Neural cell (in vitro differentiated cells): ENCODE measurements at regions not wholly inside any gene's neighbourhood (a gene's known extent, or its start where the extent isn't known, plus 50 kb on each side); places are given as distances from the start of the nearest gene placed in this dataset.

Source experiments
- H2AFZ ChIP-seq: fragments of 200-600, 300-800 bp; sonication (generic), shearing (Covaris generic); 2 replicates; pipeline ENCODE4 v1.6.0; 2014; ENCODE audit warnings: low read depth, mild to moderate bottlenecking, antibody characterized with exemption, low read length, moderate library complexity
- H3F3A ChIP-seq: fragments of 200-600 bp; shearing (Covaris generic); 2 replicates; pipeline ENCODE4 v1.6.1; 2016; ENCODE audit warnings: mild to moderate bottlenecking, moderate library complexity, mixed read lengths, antibody characterized with exemption, low read length; ENCODE audit not compliant: insufficient read depth, poor library complexity, severe bottlenecking
- H3K27ac ChIP-seq: fragments of 200-600, 300-800 bp; sonication (generic), shearing (Covaris generic); 2 replicates; pipeline ENCODE4 v1.5.1; 2014; ENCODE audit warnings: mild to moderate bottlenecking, low read length, moderate library complexity
- H3K27me3 ChIP-seq: fragments of 300-800, 200-600 bp; sonication (generic), shearing (Covaris generic); 2 replicates; pipeline ENCODE4 v1.6.0; 2014; ENCODE audit warnings: mild to moderate bottlenecking, low read depth, low read length, moderate library complexity; ENCODE audit not compliant: insufficient read depth
- H3K36me3 ChIP-seq: fragments of 300-800, 200-600 bp; sonication (generic), shearing (Covaris generic); 2 replicates; pipeline ENCODE4 v1.5.1; 2014; ENCODE audit warnings: mild to moderate bottlenecking, antibody characterized with exemption, low read length, moderate library complexity; ENCODE audit not compliant: insufficient read depth
- H3K4me2 ChIP-seq: fragments of 300-800, 200-600 bp; sonication (generic), shearing (Covaris generic); 2 replicates; pipeline ENCODE4 v1.6.0; 2014; ENCODE audit warnings: mild to moderate bottlenecking, low read length
- H3K4me3 ChIP-seq: fragments of 300-800, 200-600 bp; sonication (generic), shearing (Covaris generic); 2 replicates; pipeline ENCODE4 v1.5.1; 2014; ENCODE audit warnings: mild to moderate bottlenecking, low read length, moderate library complexity
- H3K79me2 ChIP-seq: fragments of 200-600 bp; shearing (Covaris generic); replicated peaks from 2 replicates; pipeline ENCODE4 v1.6.0; 2014; ENCODE audit warnings: mild to moderate bottlenecking, low read length, moderate library complexity; ENCODE audit not compliant: insufficient read depth
- H3K9ac ChIP-seq: fragments of 300-800, 200-600 bp; sonication (generic), shearing (Covaris generic); 2 replicates; pipeline ENCODE4 v1.6.1; 2016; ENCODE audit warnings: mild to moderate bottlenecking, low read length, mixed read lengths
- H3K9me2 ChIP-seq: fragments of 200-600 bp; shearing (Covaris generic); 2 replicates; pipeline ENCODE4 v1.6.1; 2016; ENCODE audit warnings: mild to moderate bottlenecking, low read length, mixed read lengths; ENCODE audit not compliant: insufficient read depth
- H3K9me3 ChIP-seq: fragments of 200-600, 300-800 bp; sonication (generic), shearing (Covaris generic); 2 replicates; pipeline ENCODE4 v1.6.1; 2016; ENCODE audit warnings: mild to moderate bottlenecking, mixed run types, low read length, moderate library complexity, mixed read lengths
- H4K20me1 ChIP-seq: fragments of 200-600 bp; shearing (Covaris generic); 2 replicates; pipeline ENCODE4 v1.6.1; 2016; ENCODE audit warnings: mild to moderate bottlenecking, mixed run types; ENCODE audit not compliant: insufficient read depth
- CTCF ChIP-seq: fragments of 450-650 bp; IDR thresholded peaks from 2 replicates; pipeline ENCODE4 v1.5.1; 2014; ENCODE audit warnings: antibody characterized with exemption, mild to moderate bottlenecking, moderate library complexity; ENCODE audit not compliant: poor library complexity, severe bottlenecking
- EP300 ChIP-seq: fragments of 450-650 bp; conservative IDR thresholded peaks from 2 replicates; pipeline ENCODE4 v1.6.1; 2014; ENCODE audit warnings: antibody characterized with exemption, mild to moderate bottlenecking, moderate library complexity; ENCODE audit not compliant: poor library complexity, severe bottlenecking
- EZH2 ChIP-seq: fragments of 200-600, 300-800 bp; shearing (Covaris generic), sonication (generic); IDR thresholded peaks from 2 replicates; pipeline ENCODE4 v1.6.1; 2014; ENCODE audit warnings: antibody characterized with exemption, low read length, borderline replicate concordance, mild to moderate bottlenecking; ENCODE audit not compliant: insufficient read depth, poor library complexity, severe bottlenecking
- MXI1 ChIP-seq: fragments of 450-650 bp; conservative IDR thresholded peaks from 2 replicates; pipeline ENCODE4 v1.6.1; 2014; ENCODE audit warnings: antibody characterized with exemption, mild to moderate bottlenecking; ENCODE audit not compliant: poor library complexity, severe bottlenecking
- POLR2AphosphoS5 ChIP-seq: IDR thresholded peaks from 2 replicates; pipeline ENCODE4 v1.6.1; 2012
- RAD21 ChIP-seq: fragments of 450-650 bp; conservative IDR thresholded peaks from 2 replicates; pipeline ENCODE4 v1.6.1; 2014; ENCODE audit warnings: antibody characterized with exemption, mild to moderate bottlenecking, moderate library complexity
- SMC3 ChIP-seq: fragments of 450-650 bp; conservative IDR thresholded peaks from 2 replicates; pipeline ENCODE4 v1.6.1; 2014; ENCODE audit warnings: antibody characterized with exemption, mild to moderate bottlenecking, moderate library complexity; ENCODE audit not compliant: poor library complexity
- TAF1 ChIP-seq: IDR thresholded peaks from 2 replicates; pipeline ENCODE4 v1.6.1; 2012; ENCODE audit warnings: low read depth
- TF ChIP-seq, protein P1 (sequence below): IDR thresholded peaks from 2 replicates; pipeline ENCODE4 v1.6.1; 2012; ENCODE audit warnings: borderline replicate concordance

- Histone ChIP-seq H3K4me3 (no peak overlapping the region), H3K27ac (no peak overlapping the region), H3K9me3 (no peaks in the 10 kb centered on the region), H3K4me2 (no peak overlapping the region), H3K9me2 (no peaks in the 10 kb centered on the region), H4K20me1 (no peaks in the 10 kb centered on the region), H3K9ac (no peak overlapping the region), H3F3A (no peaks in the 10 kb centered on the region), H3K79me2 (no peaks in the 10 kb centered on the region), H2AFZ (no peak overlapping the region), H3K36me3 (no peaks in the 10 kb centered on the region), H3K27me3 (no peaks in the 10 kb centered on the region)
- TF ChIP-seq SMC3 (peak; percentile 73), EP300 (no peak), CTCF (peak; percentile 79), RAD21 (peak; percentile 79), TAF1 (no peak)
Measured at GRCh38 chr5:108642170-108642906, 105.4 kb upstream of the FER start.

- Histone ChIP-seq H3K9me3 (no peaks in the 10 kb centered on the region), H3K79me2 (no peaks in the 10 kb centered on the region), H3K36me3 (no peaks in the 10 kb centered on the region), H3K4me3 (no peak overlapping the region), H3K4me2 (no peak overlapping the region), H3K27me3 (no peaks in the 10 kb centered on the region), H3K27ac (no peak overlapping the region), H3K9ac (no peak overlapping the region), H4K20me1 (no peaks in the 10 kb centered on the region), H3F3A (no peaks in the 10 kb centered on the region), H2AFZ (no peak overlapping the region), H3K9me2 (no peaks in the 10 kb centered on the region)
- TF ChIP-seq EZH2, result no peak
- TF ChIP-seq EP300, result no peak
- no peak for TF ChIP-seq SMC3
- no peak for TF ChIP-seq TAF1
- TF ChIP-seq, protein P1, sequence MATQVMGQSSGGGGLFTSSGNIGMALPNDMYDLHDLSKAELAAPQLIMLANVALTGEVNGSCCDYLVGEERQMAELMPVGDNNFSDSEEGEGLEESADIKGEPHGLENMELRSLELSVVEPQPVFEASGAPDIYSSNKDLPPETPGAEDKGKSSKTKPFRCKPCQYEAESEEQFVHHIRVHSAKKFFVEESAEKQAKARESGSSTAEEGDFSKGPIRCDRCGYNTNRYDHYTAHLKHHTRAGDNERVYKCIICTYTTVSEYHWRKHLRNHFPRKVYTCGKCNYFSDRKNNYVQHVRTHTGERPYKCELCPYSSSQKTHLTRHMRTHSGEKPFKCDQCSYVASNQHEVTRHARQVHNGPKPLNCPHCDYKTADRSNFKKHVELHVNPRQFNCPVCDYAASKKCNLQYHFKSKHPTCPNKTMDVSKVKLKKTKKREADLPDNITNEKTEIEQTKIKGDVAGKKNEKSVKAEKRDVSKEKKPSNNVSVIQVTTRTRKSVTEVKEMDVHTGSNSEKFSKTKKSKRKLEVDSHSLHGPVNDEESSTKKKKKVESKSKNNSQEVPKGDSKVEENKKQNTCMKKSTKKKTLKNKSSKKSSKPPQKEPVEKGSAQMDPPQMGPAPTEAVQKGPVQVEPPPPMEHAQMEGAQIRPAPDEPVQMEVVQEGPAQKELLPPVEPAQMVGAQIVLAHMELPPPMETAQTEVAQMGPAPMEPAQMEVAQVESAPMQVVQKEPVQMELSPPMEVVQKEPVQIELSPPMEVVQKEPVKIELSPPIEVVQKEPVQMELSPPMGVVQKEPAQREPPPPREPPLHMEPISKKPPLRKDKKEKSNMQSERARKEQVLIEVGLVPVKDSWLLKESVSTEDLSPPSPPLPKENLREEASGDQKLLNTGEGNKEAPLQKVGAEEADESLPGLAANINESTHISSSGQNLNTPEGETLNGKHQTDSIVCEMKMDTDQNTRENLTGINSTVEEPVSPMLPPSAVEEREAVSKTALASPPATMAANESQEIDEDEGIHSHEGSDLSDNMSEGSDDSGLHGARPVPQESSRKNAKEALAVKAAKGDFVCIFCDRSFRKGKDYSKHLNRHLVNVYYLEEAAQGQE, result no peak
- TF ChIP-seq RAD21, result no peak
- TF ChIP-seq CTCF, result no peak
- TF ChIP-seq MXI1, result no peak
- TF ChIP-seq POLR2AphosphoS5, result no peak
Measured at GRCh38 chr5:108641596-108641995, 106.1 kb upstream of the FER start.
